Dermis microvascular lymphatic vessel endothelial cell (primary cell): ENCODE measurements at regions not wholly inside any gene's neighbourhood (a gene's known extent, or its start where the extent isn't known, plus 50 kb on each side); places are given as distances from the start of the nearest gene placed in this dataset.

Source experiments
- DNase-seq, 2 donors: peaks; one replicate each; pipeline versions ENCODE4 v3.0.0 to v3.0.0-alpha.2; 2010; ENCODE audit warnings: low read depth in 2 of 2

GRCh38 chr3:43950775-43951174 is 260.0 kb downstream of the ABHD5 start:
- no peak for DNase-seq

- DNase-seq = no peak
Measured at GRCh38 chr3:43951813-43952212, 261.1 kb downstream of the ABHD5 start.

GRCh38 chr3:43953380-43953779 is 262.6 kb downstream of the ABHD5 start:
- no peak for DNase-seq

- DNase-seq = no peak
Measured at GRCh38 chr3:43953814-43954692, 263.3 kb downstream of the ABHD5 start.

- DNase-seq = no peak
Measured at GRCh38 chr3:43956945-43957344, 266.2 kb downstream of the ABHD5 start.

GRCh38 chr3:43957553-43957952 is 266.8 kb downstream of the ABHD5 start:
- no peak for DNase-seq

GRCh38 chr3:43958005-43958770 is 267.4 kb downstream of the ABHD5 start:
- no peak for DNase-seq

GRCh38 chr3:43958973-43959372 is 268.2 kb downstream of the ABHD5 start:
- DNase-seq = no peak

GRCh38 chr3:43959498-43960447 is 269.0 kb downstream of the ABHD5 start:
- no peak for DNase-seq

GRCh38 chr3:43960448-43960840 is 269.7 kb downstream of the ABHD5 start:
- DNase-seq = no peak

- DNase-seq = no peak
Measured at GRCh38 chr3:43962043-43962442, 271.3 kb downstream of the ABHD5 start.

GRCh38 chr3:43963208-43963607 is 272.5 kb downstream of the ABHD5 start:
- no peak for DNase-seq

GRCh38 chr3:43964640-43965039 is 273.9 kb downstream of the ABHD5 start:
- no peak for DNase-seq

- no peak for DNase-seq
Measured at GRCh38 chr3:43965656-43966055, 274.9 kb downstream of the ABHD5 start.

- DNase-seq = no peak
Measured at GRCh38 chr3:43966126-43966525, 275.4 kb downstream of the ABHD5 start.

GRCh38 chr3:43966530-43966929 is 275.2 kb upstream of the TOPAZ1 start:
- DNase-seq = no peak

GRCh38 chr3:43968465-43968864 is 273.2 kb upstream of the TOPAZ1 start:
- DNase-seq = no peak

- DNase-seq = no peak
Measured at GRCh38 chr3:43969944-43970343, 271.7 kb upstream of the TOPAZ1 start.

GRCh38 chr3:43970351-43970750 is 271.3 kb upstream of the TOPAZ1 start:
- no peak for DNase-seq

- no peak for DNase-seq
Measured at GRCh38 chr3:43970920-43971319, 270.8 kb upstream of the TOPAZ1 start.

GRCh38 chr3:43971486-43971885 is 270.2 kb upstream of the TOPAZ1 start:
- DNase-seq = no peak

- DNase-seq = no peak
Measured at GRCh38 chr3:43978708-43979107, 263.0 kb upstream of the TOPAZ1 start.
